ENCODE measurements at regions not wholly inside any gene's neighbourhood (a gene's known extent, or its start where the extent isn't known, plus 50 kb on each side); places are given as distances from the start of the nearest gene placed in this dataset.

DNA sequence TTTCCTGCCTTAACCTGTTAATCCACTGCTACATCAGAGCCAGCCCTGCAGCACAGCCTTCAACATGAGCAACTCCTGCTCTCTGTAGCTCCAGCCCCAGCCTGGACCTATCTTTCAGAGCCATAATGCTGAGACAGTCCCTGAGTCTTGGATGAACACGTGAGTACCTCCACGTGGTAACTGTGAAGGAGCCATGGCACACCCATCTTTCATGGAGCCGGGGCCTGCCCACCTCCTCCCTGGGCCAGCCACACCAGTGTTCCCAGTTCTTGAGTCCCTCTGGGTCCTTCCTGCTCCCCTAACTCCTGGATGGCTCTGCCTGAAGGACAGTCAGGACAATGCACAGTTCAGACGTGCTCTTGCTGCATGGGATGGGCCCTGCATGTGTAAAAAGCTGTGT is 107.1 kb downstream of the TEX36 start:
- ChIA-PET POLR2A (no interaction called here), CTCF (no interaction called here)
- Histone ChIP-seq H3K4me2 (no peak overlapping the region), H3K9me3 (peaks cover 13% of the 10 kb centered on the region; the same call in 2 of the 3 replicates), H3K4me1 (no peaks in the 10 kb centered on the region), H3K4me3 (no peak overlapping the region), H3K27ac (no peak overlapping the region)
- WGBS (ENCODE audit: missing lambda C conversion rate) = 10% methylated on average over 4 of the region's 4 CpGs
- no peak for DNase-seq (ENCODE audit: low read depth in 1 of 2, low spot score in 1 of 2)
- no peak; a peak in 1 of 6 replicates for ATAC-seq
- FAIRE-seq = no peak
- TF ChIP-seq SMC3 (IDR thresholded peaks at IDR 0.05) (no peak), HDAC2 (IDR thresholded peaks at IDR 0.05) (no peak), RNF2 (IDR thresholded peaks at IDR 0.05; ENCODE audit: borderline replicate concordance, low read depth) (no peak), FOXS1 (CRISPR knock-in tag; IDR thresholded peaks at IDR 0.05) (no peak), TP53 (CRISPR knock-in tag; IDR thresholded peaks at IDR 0.05) (no peak), HEYL (CRISPR knock-in tag; IDR thresholded peaks at IDR 0.05) (no peak), CEBPB (IDR thresholded peaks at IDR 0.05) (no peak), NPAS2 (CRISPR knock-in tag; IDR thresholded peaks at IDR 0.05; ENCODE audit: borderline replicate concordance) (no peak), RARB (CRISPR knock-in tag; IDR thresholded peaks at IDR 0.05) (no peak), RFX5 (IDR thresholded peaks at IDR 0.05) (no peak), EP300 (IDR thresholded peaks at IDR 0.05) (no peak)
- TF ChIP-seq, protein P1, sequence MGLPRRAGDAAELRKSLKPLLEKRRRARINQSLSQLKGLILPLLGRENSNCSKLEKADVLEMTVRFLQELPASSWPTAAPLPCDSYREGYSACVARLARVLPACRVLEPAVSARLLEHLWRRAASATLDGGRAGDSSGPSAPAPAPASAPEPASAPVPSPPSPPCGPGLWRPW (IDR thresholded peaks at IDR 0.05) = no peak
- TF ChIP-seq, protein P2, sequence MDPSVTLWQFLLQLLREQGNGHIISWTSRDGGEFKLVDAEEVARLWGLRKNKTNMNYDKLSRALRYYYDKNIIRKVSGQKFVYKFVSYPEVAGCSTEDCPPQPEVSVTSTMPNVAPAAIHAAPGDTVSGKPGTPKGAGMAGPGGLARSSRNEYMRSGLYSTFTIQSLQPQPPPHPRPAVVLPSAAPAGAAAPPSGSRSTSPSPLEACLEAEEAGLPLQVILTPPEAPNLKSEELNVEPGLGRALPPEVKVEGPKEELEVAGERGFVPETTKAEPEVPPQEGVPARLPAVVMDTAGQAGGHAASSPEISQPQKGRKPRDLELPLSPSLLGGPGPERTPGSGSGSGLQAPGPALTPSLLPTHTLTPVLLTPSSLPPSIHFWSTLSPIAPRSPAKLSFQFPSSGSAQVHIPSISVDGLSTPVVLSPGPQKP (IDR thresholded peaks at IDR 0.05; ENCODE audit: low read depth, low read length) = no peak
- TF ChIP-seq, protein P3, sequence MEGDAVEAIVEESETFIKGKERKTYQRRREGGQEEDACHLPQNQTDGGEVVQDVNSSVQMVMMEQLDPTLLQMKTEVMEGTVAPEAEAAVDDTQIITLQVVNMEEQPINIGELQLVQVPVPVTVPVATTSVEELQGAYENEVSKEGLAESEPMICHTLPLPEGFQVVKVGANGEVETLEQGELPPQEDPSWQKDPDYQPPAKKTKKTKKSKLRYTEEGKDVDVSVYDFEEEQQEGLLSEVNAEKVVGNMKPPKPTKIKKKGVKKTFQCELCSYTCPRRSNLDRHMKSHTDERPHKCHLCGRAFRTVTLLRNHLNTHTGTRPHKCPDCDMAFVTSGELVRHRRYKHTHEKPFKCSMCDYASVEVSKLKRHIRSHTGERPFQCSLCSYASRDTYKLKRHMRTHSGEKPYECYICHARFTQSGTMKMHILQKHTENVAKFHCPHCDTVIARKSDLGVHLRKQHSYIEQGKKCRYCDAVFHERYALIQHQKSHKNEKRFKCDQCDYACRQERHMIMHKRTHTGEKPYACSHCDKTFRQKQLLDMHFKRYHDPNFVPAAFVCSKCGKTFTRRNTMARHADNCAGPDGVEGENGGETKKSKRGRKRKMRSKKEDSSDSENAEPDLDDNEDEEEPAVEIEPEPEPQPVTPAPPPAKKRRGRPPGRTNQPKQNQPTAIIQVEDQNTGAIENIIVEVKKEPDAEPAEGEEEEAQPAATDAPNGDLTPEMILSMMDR (IDR thresholded peaks at IDR 0.05) = no peak

DNA sequence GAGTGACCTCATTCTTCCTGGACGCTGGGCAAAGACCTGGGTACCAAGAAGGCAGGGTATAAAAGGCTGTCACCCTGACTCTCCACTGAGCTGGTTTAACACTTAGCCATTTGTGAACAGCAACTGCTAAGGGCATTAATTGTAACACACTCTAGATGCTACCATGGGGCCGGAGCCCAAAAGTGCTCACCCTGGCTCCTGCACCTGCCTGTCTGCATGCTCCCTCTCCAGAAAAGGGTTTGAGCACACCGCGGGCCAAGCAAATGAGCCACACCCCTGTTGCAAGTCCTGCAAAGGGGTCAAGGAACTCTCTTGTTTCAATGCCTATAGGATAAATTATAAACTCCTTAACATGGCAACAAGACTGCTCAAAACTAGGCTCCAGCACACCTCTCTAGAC is 114.8 kb downstream of the TEX36 start:
- Histone ChIP-seq H3K4me2 (no peak overlapping the region), H3K9me3 (peaks cover 4% of the 10 kb centered on the region; the same call in 1 of the 3 replicates), H3K4me1 (no peaks in the 10 kb centered on the region), H3K4me3 (no peak overlapping the region), H3K27ac (no peak overlapping the region)
- no peak for ATAC-seq
- FAIRE-seq = no peak
- DNase-seq (ENCODE audit: low read depth in 1 of 2, low spot score in 1 of 2) = no peak
- CTCF ChIA-PET = interaction anchor here (0.9 kb wide), 1 partner anchor 9 kb away, joined by 4 read pairs; no protein-coding TSS in a partner anchor
- TF ChIP-seq KDM1A (IDR thresholded peaks at IDR 0.05; ENCODE audit: low read depth) = no peak
- 70% methylated on average over 4 of the region's 4 CpGs for WGBS (ENCODE audit: missing lambda C conversion rate)
- POLR2A ChIA-PET = no interaction called here

DNA sequence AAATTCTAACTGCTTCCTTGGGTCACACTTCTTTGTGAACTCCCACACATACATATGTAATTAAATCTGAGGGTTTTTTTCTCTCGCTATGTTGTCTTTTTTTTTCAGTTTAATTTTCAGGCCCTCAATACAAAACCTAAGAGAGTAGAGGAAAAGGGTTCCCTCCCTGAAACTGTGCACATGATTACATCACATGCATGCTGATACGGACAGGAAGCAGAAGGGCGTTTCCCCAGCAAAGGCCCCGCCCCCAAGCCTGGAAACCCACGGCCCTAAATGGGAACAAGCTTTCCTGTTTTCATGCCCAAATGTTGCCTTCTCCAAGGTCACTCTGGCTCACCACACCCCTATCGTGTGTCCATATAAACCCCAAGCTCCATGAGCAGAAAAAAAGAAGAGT is 115.4 kb downstream of the TEX36 start:
- peaks cover 4% of the 10 kb centered on the region; the same call in 1 of the 3 replicates for H3K9me3 ChIP-seq
- 19% methylated on average over 6 of the region's 6 CpGs for WGBS (ENCODE audit: missing lambda C conversion rate)
- ATAC-seq (no peak), DNase-seq (ENCODE audit: low read depth in 1 of 2, low spot score in 1 of 2) (no peak), FAIRE-seq (no peak)
- H3K27ac ChIP-seq = no peak overlapping the region
- TF ChIP-seq POLR2AphosphoS2 (conservative IDR thresholded peaks at IDR 0.05; ENCODE audit: low read length) = no peak
- no peak for TF ChIP-seq HOXA7 (CRISPR knock-in tag; IDR thresholded peaks at IDR 0.05)
- TF ChIP-seq ZSCAN20 (CRISPR knock-in tag; IDR thresholded peaks at IDR 0.05) = no peak
- no peak for TF ChIP-seq NPAS2 (CRISPR knock-in tag; IDR thresholded peaks at IDR 0.05; ENCODE audit: borderline replicate concordance)
- TF ChIP-seq CEBPB (IDR thresholded peaks at IDR 0.05) = no peak
- no peak for TF ChIP-seq FOSB (CRISPR knock-in tag; IDR thresholded peaks at IDR 0.05)
- TF ChIP-seq, protein P4, sequence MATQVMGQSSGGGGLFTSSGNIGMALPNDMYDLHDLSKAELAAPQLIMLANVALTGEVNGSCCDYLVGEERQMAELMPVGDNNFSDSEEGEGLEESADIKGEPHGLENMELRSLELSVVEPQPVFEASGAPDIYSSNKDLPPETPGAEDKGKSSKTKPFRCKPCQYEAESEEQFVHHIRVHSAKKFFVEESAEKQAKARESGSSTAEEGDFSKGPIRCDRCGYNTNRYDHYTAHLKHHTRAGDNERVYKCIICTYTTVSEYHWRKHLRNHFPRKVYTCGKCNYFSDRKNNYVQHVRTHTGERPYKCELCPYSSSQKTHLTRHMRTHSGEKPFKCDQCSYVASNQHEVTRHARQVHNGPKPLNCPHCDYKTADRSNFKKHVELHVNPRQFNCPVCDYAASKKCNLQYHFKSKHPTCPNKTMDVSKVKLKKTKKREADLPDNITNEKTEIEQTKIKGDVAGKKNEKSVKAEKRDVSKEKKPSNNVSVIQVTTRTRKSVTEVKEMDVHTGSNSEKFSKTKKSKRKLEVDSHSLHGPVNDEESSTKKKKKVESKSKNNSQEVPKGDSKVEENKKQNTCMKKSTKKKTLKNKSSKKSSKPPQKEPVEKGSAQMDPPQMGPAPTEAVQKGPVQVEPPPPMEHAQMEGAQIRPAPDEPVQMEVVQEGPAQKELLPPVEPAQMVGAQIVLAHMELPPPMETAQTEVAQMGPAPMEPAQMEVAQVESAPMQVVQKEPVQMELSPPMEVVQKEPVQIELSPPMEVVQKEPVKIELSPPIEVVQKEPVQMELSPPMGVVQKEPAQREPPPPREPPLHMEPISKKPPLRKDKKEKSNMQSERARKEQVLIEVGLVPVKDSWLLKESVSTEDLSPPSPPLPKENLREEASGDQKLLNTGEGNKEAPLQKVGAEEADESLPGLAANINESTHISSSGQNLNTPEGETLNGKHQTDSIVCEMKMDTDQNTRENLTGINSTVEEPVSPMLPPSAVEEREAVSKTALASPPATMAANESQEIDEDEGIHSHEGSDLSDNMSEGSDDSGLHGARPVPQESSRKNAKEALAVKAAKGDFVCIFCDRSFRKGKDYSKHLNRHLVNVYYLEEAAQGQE (IDR thresholded peaks at IDR 0.05) = no peak
- TF ChIP-seq JUNB (IDR thresholded peaks at IDR 0.05) = no peak
- TF ChIP-seq TP53 (CRISPR knock-in tag; IDR thresholded peaks at IDR 0.05) = no peak
- no peak for TF ChIP-seq RFX5 (IDR thresholded peaks at IDR 0.05)
- no peak for TF ChIP-seq NFE2L2 (conservative IDR thresholded peaks at IDR 0.05; ENCODE audit: low read length)
- TF ChIP-seq, protein P5, sequence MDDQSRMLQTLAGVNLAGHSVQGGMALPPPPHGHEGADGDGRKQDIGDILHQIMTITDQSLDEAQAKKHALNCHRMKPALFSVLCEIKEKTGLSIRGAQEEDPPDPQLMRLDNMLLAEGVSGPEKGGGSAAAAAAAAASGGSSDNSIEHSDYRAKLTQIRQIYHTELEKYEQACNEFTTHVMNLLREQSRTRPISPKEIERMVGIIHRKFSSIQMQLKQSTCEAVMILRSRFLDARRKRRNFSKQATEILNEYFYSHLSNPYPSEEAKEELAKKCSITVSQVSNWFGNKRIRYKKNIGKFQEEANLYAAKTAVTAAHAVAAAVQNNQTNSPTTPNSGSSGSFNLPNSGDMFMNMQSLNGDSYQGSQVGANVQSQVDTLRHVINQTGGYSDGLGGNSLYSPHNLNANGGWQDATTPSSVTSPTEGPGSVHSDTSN (IDR thresholded peaks at IDR 0.05) = no peak
- TF ChIP-seq MAFK (IDR thresholded peaks at IDR 0.05; ENCODE audit: partially characterized antibody) = no peak
- TF ChIP-seq FOXS1 (CRISPR knock-in tag; IDR thresholded peaks at IDR 0.05) = no peak
- TF ChIP-seq PHF8 (IDR thresholded peaks at IDR 0.05; ENCODE audit: borderline replicate concordance, low read depth) = no peak
- TF ChIP-seq, protein P1 (IDR thresholded peaks at IDR 0.05) = no peak
- TF ChIP-seq CHD4 (IDR thresholded peaks at IDR 0.05; ENCODE audit: borderline replicate concordance) = no peak
- 0 out of 3 replicates have a peak overlapping the region, but pooled peaks have one; percentile 7 for H3K4me2 ChIP-seq
- ChIA-PET POLR2A (no interaction called here), CTCF (interaction anchor here (0.9 kb wide), 1 partner anchor 8 kb away, joined by 4 read pairs; no protein-coding TSS in a partner anchor)
- H3K4me1 ChIP-seq = no peaks in the 10 kb centered on the region
- no peak overlapping the region for H3K4me3 ChIP-seq

Measured in A549 (cell line).